Esophagus squamous epithelium (tissue), 5 donors: ENCODE measurements at regions not wholly inside any gene's neighbourhood (a gene's known extent, or its start where the extent isn't known, plus 50 kb on each side); places are given as distances from the start of the nearest gene placed in this dataset.
A peak's percentile ranks its signal among the peaks of the same experiment; 100 is the strongest.
"Not testable (repeated sequence)": the region's sequence is repeated elsewhere in the genome, so short reads cannot be mapped to it uniquely, and the experiment has no call there.

Experiments
- DNase-seq: peaks from one replicate; lab custom pipeline; 2025; lab: John Stamatoyannopoulos, UW
- H3K27ac ChIP-seq, 4 donors: fragments of 200-600 bp; sonication (generic); one replicate each; pipeline ENCODE4 v1.5.1; 2016 to 2019; ENCODE audit warnings: mild to moderate bottlenecking in 1 of 4
- H3K27me3 ChIP-seq, 4 donors: fragments of 200-600 bp; sonication (generic); 1 replicate in 3 of 4; 2 replicates in 1 of 4; pipeline versions ENCODE4 v1.5.1 to v1.6.0; 2017 to 2021; ENCODE audit warnings: antibody characterized with exemption in 1 of 4
- H3K36me3 ChIP-seq, 3 donors: fragments of 200-600 bp; sonication (generic); one replicate each; pipeline ENCODE4 v1.5.1; 2016 to 2019
- H3K4me1 ChIP-seq, 3 donors: fragments of 200-600 bp; sonication (generic); one replicate each; pipeline ENCODE4 v1.5.1; 2017 to 2019
- H3K4me3 ChIP-seq, 4 donors: fragments of 200-600 bp; sonication (generic); 1 replicate in 3 of 4; 2 replicates in 1 of 4; pipeline ENCODE4 v1.5.1; 2016 to 2019; ENCODE audit warnings: mild to moderate bottlenecking in 2 of 4, moderate library complexity in 1 of 4
- H3K9me3 ChIP-seq, 3 donors: fragments of 200-600 bp; sonication (generic); one replicate each; pipeline ENCODE4 v1.5.1; 2016 to 2019
- CTCF ChIP-seq, 6 experiments: fragments of 450-650 bp in 4 of 6; fragments of 200-600 bp in 2 of 6; sonication (generic) in 2 of 6; IDR thresholded peaks; one replicate each; pipeline ENCODE4 v1.5.1; 2016 to 2019; ENCODE audit warnings: antibody characterized with exemption in 6 of 6, mild to moderate bottlenecking in 4 of 6, moderate library complexity in 4 of 6
- POLR2A ChIP-seq, 4 donors: fragments of 450-650 bp; IDR thresholded peaks; one replicate each; pipeline ENCODE4 v1.6.1; 2017; ENCODE audit warnings: antibody characterized with exemption in 4 of 4, mild to moderate bottlenecking in 4 of 4, moderate library complexity in 3 of 4
- WGBS, 2 donors: methylation state at CpG; one replicate each; pipeline ENCODE4 v1.1.5; 2018; 5-methylcytosine and 5-hydroxymethylcytosine counted together
- intact Hi-C: fragments of 100-400 bp; cut with DNase I; formaldehyde crosslinking; loops from one replicate; pipeline ENCODE4 v1.15.0; 2022
- donor health status: DM: yes; HTN: yes; CAD: no.

DNA sequence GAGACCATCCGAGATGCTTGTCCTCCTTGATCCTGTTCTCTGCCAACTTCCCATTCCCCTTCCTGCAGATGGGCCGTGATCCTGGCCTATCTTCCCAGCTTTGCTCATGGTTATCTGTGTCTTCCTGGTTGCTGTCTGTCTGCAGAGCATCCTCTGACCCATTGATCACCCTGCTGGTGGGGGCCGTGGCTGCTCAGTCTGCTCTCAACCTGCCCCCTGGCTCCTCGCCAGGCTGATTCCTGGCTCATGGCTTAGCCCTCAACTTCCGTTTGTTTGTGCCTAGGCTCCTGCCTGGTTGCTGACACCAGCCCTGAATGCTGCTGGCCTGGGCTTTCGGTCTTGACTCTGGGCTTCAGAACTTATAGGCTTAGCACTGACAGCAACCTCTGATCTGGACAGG is 67.1 kb upstream of the SMIM15 start:
- DNase-seq: no peak
- Histone ChIP-seq H3K27me3 (no peaks in the 10 kb centered on the region), H3K4me3 (no peak overlapping the region), H3K36me3 (no peaks in the 10 kb centered on the region), H3K4me1 (peaks cover 0 to 20% (median 11%) of the 10 kb centered on the region in 3 donors), H3K27ac (peak overlapping the region in 1 of 4 donors; percentile 38), H3K9me3 (peaks cover 0 to 3% (median 0%) of the 10 kb centered on the region in 3 donors)
- TF ChIP-seq CTCF (IDR thresholded peaks at IDR 0.05) (no peak), POLR2A (IDR thresholded peaks at IDR 0.05) (no peak)
- intact Hi-C loops: no loop called here
- 25 to 31% methylated on average over 4 to 5 of the region's 6 CpGs for WGBS, 2 donors

GRCh38 chr5:61230492-61230891 is 68.2 kb upstream of the SMIM15 start:
- no peaks in the 10 kb centered on the region for H3K36me3 ChIP-seq
- H3K9me3 ChIP-seq: peaks cover 0 to 3% (median 0%) of the 10 kb centered on the region in 3 donors
- no peaks in the 10 kb centered on the region for H3K27me3 ChIP-seq
- no peak overlapping the region for H3K4me3 ChIP-seq
- no peak overlapping the region for H3K27ac ChIP-seq
- DNase-seq: no peak
- TF ChIP-seq POLR2A (IDR thresholded peaks at IDR 0.05) (no peak), CTCF (IDR thresholded peaks at IDR 0.05) (no peak)
- WGBS, 2 donors: 88 to 96% methylated on average over 3 of the region's 3 CpGs
- H3K4me1 ChIP-seq: peaks cover 0 to 20% (median 11%) of the 10 kb centered on the region in 3 donors
- intact Hi-C loops: no loop called here

- Histone ChIP-seq H3K9me3 (peaks cover 0 to 3% (median 0%) of the 10 kb centered on the region in 3 donors), H3K27ac (no peak overlapping the region), H3K36me3 (no peaks in the 10 kb centered on the region), H3K4me1 (peaks cover 0 to 20% (median 11%) of the 10 kb centered on the region in 3 donors), H3K4me3 (no peak overlapping the region), H3K27me3 (no peaks in the 10 kb centered on the region)
- DNase-seq: no peak
- intact Hi-C loops: no loop called here
- TF ChIP-seq CTCF (IDR thresholded peaks at IDR 0.05) (no peak), POLR2A (IDR thresholded peaks at IDR 0.05) (no peak)
These were observed 69.5 kb upstream of the SMIM15 start for GRCh38 chr5:61231813-61232212.

- DNase-seq: no peak
- H3K36me3 ChIP-seq: no peaks in the 10 kb centered on the region
- H3K27ac ChIP-seq: no peak overlapping the region
- H3K4me3 ChIP-seq: no peak overlapping the region
- H3K27me3 ChIP-seq: no peaks in the 10 kb centered on the region
- TF ChIP-seq CTCF (IDR thresholded peaks at IDR 0.05) (no peak), POLR2A (IDR thresholded peaks at IDR 0.05) (no peak)
- H3K4me1 ChIP-seq: peaks cover 0 to 20% (median 11%) of the 10 kb centered on the region in 3 donors
- WGBS, 2 donors: 36 to 79% methylated on average over 3 of the region's 3 CpGs
- intact Hi-C loops: no loop called here
- H3K9me3 ChIP-seq: peaks cover 0 to 3% (median 0%) of the 10 kb centered on the region in 3 donors
These were observed 70.3 kb upstream of the SMIM15 start for GRCh38 chr5:61232490-61233050.

DNA sequence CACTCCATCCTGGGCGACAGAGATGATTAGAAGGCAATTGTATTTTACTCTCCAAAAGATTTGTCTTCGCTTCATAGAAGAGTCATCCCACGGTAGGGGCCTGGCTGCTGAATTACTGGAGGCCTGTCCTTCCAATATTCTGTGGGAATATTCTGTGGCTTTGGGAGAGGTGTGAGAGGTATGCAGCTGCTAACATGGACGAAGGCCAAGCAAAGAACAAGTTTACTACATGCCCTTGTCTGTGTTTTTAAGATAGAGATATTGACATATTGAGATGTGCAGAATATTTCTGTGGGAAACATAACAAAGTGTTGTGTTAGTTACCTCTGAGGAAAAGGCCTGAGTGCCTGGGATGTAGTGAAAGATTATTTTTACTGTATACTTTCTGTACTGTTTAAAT is 71.8 kb upstream of the SMIM15 start:
- no peak for DNase-seq
- Histone ChIP-seq H3K27me3 (no peaks in the 10 kb centered on the region), H3K9me3 (peaks cover 0 to 3% (median 0%) of the 10 kb centered on the region in 3 donors), H3K4me3 (no peak overlapping the region), H3K36me3 (no peaks in the 10 kb centered on the region), H3K27ac (no peak overlapping the region), H3K4me1 (peaks cover 0 to 9% (median 7%) of the 10 kb centered on the region in 3 donors)
- WGBS, 2 donors: 53 to 61% methylated on average over 4 of the region's 4 CpGs
- TF ChIP-seq POLR2A (IDR thresholded peaks at IDR 0.05): no peak
- no peak for TF ChIP-seq CTCF (IDR thresholded peaks at IDR 0.05)
- intact Hi-C loops: no loop called here

DNA sequence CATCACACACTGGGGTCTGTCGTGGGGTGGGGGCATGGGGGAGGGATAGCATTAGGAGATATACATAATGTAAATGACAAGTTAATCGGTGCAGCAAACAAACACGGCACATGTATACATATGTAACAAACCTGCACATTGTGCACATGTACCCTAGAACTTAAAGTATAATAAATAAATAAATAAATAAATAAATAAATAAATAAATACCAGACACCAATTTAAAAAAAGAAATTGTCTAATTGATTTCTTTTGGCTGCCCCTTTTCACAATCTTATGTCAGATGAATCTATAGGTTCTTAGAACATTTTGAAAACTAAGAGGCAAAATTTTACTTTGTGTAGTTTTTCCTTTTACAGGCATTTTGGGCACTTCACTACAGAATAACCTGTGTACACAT is 74.4 kb upstream of the SMIM15 start:
- H3K9me3 ChIP-seq, H3K27ac ChIP-seq, intact Hi-C loops, DNase-seq, H3K4me3 ChIP-seq, H3K4me1 ChIP-seq, H3K36me3 ChIP-seq, H3K27me3 ChIP-seq: not testable (repeated sequence)
- 85 to 100% methylated on average over 2 to 3 of the region's 3 CpGs for WGBS, 2 donors
